Fibroblast of skin of right biceps (primary cell): ENCODE measurements at regions not wholly inside any gene's neighbourhood (a gene's known extent, or its start where the extent isn't known, plus 50 kb on each side); places are given as distances from the start of the nearest gene placed in this dataset.
"Not testable (repeated sequence)": the region's sequence is repeated elsewhere in the genome, so short reads cannot be mapped to it uniquely, and the experiment has no call there.

ENCODE experiments used
- DNase-seq: peaks from one replicate; pipeline ENCODE4 v3.0.0-alpha.2; 2013

DNA sequence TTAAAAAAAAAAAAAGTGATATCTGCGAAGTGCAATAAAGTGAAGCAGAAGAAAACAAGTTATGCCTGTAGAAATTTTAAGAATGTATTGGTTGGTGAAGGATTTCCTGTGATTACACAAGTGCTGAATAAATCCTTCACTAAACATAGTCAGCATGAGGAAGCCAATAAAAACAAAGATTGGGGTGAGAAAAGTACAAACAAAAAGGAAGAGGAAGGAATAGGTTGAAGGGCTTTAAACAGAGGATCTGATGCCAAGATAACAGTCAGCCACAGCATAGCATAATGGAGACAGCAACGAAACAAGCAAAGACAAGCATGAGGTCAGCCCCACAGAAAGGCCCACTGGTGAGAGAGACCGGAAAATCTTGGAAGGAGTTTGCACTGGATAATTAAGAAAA lies 372.2 kb downstream of the ADAM29 start:
- DNase-seq = peak; percentile 58

DNA sequence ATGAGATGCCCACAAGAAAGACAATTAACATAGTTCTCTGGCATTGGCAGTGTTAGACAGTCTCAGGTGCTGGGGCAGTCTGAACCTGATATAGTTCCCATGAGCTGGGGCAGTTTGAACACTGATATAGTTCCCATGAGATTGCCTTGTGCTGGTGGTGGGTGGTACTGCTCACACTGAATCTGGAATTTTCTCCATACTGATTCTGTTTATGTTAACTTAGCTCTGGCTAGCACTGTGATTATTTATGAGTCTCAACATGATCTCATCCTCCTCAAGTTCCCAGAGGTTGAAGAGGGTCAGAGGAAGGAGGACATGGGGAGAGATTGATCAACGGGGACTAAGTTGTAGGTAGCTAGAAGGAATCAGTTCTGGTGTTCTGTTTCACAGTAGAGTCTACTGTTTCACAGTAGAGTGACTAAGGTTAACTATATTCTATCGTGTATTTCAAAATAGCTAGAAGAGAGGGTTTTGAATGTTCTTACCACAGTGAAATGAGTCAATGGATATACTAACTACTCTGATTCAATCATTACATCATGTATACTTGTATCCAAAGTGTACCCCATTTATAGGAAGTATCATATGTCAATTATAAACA lies 379.9 kb downstream of the ADAM29 start:
- DNase-seq = peak; percentile 36

DNA sequence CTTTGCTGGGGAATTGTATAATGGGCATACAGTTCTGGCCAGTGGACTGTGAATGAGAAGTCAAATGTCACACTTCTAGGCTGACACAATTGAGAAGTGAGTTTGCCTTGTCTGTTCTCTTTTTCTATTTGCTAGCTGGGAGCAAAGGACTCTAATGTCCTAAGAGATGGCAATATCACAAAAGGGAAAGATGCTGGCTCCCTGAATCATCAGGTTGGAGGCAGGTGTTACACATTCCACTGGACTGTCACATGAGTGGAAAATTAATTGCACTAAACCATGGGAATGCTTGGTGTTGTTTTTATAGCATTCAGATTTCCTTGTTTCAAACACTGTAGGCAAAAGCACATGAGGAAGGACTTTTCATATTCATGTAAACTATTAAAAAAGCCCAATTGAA lies 388.3 kb downstream of the ADAM29 start:
- DNase-seq = no peak

DNA sequence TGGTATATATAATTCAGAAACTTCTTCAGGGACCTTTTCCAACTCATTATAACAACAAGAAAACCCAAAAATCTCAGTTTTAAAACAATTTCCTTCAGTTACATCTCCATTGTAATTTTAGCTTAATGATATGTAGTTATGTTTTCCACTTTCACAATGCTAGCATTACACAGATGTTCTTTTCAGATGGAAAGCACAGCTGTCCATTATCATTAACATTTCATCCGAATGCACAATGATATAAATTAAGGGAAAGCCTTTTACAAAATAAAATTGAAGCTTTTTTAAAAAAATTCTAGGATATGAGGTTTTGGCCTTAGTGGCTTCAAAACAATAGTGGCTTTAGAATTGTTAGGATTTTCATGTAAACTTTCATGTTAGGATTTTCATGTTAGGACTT lies 389.2 kb downstream of the ADAM29 start:
- DNase-seq = no peak

DNA sequence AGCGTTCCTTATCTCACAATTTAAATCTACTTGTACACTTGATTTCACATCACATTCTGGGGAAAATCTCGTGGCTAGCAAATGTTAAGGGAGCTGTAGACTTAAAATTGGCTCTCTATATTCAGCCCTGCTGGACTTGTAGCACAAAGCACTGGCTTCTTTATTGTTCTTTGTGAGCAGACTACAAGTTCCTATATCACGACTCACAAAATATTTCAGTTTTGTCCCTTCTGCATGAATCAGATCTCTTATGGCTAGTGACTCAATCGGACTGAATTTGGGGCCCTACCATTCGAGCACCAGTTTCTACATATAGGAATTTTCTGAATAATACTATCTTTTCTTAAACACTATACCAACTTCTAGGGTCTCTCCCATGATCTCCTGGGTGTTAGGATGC lies 390.1 kb downstream of the ADAM29 start:
- DNase-seq = peak; percentile 88

DNA sequence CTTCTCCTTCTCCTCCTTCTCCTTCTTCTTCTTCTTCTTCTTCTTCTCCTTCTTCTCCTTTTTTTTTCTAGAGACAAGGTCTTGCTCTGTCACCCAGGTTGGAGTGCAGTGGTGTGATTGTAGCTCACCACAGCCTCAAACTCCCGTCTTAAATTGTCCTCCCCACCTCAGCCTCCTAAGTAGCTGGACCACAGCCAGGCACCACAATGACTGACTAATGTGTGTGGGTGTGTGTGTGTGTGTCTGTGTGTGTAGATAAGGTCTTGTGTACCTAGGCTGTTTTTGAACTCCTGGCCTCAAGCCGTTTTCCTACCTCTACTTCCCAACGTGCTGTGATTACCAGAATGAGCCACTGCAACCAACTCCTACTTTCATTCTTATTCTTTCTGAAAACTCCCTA lies 390.9 kb downstream of the ADAM29 start:
- peak; percentile 53 for DNase-seq

DNA sequence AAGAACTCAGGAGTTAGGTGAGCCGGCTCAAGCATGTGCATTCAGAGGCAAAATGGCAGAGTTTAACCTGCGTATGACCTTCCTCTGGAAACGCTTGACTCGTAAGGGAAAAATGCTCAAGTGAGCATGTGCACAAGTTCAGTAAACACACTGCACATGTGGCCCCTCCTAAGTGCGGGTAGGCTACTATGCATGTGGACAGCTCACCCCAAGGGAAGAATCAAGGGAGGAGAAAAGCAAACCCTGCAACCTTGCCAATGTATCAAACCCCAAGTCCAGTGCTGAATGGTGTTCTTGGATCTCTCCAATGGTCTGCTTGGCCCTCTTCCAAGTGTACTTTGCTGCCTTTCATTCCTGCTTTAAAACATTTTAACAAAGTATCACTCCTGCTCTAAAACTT lies 407.1 kb downstream of the ADAM29 start:
- peak; percentile 42 for DNase-seq

DNA sequence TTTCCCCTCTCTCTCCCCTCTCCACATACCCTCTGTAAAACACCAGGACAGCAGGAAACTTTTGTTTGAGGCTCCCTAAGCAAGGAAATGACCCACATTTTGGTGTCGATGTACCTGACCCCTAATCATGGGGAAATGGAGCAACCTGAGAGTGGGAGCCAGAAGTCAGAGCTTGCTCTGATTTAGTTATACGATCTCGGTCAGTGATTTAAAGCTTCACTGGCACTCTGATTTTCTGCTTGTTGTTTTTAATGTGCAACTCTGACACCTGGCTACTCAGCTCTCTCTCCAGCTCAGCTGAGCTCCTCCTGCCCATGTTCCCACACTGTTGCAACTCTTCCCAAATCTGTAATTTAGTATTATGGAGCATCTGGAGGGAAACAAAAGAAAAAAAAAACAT lies 408.6 kb downstream of the ADAM29 start:
- no peak for DNase-seq

DNA sequence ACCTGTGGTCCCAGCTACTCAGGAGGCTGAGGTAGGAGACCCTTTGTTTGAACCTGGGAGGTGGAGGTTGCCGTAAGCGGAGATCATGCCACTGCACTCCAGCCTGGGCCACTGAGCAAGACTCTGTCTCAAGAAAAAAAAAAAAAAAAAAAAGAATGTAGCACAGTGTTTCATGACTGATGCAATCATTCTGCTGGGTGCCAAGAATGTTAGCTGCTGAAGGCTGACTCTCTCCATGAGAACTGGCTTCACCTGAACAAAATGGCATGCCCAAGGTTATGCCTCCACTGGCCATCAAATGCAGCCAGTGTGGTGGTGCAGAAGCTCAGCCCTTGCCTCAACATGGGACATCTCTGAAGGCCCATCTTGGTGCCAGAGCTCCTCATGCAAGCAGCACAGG lies 412.1 kb downstream of the ADAM29 start:
- peak; percentile 61 for DNase-seq

DNA sequence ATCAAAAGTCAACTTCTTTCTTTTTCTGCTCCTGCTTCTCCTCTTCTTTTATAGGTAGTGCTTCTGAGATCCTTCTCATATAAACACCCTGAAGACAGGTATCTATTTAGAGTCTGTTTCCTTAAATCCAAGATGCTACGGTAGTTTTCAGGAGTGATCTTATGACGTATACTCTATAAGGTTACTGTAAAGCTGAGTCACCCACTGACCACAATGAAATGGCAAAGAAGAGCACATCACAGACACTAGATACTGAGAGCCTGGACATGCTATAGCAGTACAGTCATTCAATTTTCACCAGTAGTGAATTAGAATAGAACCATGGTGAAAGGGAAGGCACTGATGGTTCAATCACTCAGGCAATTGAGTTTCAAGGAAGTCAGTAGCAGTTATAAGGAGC lies 412.5 kb downstream of the ADAM29 start:
- DNase-seq = peak; percentile 78

DNA sequence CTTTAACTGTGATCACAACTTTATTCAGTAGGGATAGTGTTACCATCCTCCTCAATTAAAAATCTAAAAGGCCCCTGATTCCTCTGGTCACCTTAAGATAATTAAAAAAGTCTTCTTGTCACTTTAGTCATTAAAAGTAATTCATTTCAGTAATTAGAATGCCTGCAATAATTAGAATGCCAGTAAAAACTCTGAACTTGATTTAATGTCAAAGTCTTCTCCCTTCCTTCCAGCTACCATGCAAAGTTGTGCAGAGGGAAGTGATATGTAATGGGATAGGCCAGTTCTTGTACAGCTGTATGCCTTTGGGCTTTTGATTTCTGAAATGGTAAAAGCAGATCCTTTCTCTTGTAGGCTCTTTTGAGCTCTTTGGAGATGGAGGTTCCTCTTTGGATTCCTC lies 417.2 kb downstream of the ADAM29 start:
- no peak for DNase-seq

DNA sequence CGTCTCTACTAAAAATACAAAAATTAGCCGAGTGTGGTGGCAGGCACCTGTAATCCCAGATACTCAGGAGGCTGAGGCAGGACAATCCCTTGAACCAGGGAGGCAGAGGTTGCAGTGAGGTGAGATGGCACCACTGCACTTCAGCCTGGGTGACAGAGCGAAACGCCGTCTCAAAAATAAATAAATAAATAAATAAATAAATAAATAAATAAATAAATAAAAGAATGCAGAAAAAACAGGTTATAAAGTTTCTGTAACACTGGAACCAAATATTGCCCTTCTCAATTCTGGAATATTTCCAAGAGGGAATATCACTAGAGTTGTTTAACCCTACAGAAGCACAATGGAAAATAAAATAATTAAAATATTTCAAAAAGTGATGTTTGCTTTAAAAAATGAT lies 418.4 kb downstream of the ADAM29 start:
- DNase-seq = not testable (repeated sequence)

DNA sequence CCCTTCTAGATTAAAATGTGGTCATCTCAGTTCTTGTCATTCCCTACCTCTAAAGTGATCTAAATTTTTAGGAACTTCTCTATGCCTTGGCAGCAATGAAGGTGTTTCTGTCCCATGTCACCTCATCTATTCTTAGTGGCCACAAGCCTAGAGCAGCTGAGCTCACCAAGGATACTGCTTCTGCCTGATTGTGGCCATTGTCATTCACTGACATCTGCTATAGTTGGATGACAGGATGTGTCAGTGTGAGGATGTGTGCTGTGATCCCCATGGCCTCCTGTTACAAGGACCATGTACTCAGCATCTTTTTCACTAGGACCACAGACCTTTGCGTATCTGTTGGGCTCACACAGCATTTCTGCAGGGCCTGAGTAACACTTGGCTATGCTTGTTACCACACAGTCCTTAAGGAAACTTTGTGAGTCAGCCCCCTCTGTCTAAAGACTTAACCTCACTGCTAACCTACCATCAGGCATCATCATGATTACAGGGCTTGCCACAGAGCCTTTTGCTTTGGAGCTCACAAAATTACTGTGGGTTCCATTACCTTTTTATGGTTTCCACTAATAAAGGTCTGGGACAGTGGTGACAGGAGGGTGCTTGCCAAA lies 421.0 kb downstream of the ADAM29 start:
- peak; percentile 66 for DNase-seq

DNA sequence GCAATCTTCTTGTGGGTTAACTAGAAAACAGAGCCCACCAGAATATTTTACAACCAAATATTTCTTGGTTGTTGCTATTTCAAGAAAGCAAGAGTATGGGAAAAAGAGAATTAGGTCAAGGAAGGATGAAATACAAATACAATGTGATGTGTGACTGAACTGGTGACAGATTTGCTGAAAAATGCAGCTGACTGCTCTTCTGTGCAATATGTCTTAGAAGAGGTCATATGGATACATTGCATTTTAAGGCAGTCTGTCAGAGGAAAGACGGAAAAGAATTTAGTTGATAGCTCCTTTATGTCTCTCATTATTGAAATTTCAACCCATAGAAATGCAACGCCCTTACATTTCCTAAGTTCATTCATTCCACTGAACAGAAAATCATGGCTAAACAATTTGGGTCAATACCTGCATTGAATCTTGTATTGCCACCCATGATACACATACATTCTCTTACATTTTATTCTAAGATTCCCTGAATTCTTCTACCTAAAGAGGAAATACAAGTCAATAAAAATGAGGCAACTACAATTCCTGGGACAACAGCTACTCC lies 423.1 kb downstream of the ADAM29 start:
- peak; percentile 55 for DNase-seq

DNA sequence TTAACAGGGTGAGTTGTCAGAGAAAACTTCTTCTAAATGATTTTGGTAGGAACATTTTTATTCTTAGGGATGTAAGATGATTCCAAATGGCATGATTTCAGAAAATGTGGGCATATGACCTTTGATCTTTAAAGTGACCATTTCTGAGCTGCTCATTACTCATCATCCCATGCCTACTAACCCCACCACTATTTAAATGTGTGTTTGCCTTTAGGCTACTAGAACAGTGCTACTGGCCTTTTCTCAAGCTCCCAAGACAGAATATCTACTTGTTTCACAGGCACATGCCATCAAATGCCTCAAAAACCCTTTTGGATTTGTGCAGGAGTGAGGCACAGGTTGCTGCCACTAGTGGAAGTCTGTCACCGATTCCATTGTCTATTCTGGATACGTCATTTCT lies 428.2 kb downstream of the ADAM29 start:
- DNase-seq = no peak

DNA sequence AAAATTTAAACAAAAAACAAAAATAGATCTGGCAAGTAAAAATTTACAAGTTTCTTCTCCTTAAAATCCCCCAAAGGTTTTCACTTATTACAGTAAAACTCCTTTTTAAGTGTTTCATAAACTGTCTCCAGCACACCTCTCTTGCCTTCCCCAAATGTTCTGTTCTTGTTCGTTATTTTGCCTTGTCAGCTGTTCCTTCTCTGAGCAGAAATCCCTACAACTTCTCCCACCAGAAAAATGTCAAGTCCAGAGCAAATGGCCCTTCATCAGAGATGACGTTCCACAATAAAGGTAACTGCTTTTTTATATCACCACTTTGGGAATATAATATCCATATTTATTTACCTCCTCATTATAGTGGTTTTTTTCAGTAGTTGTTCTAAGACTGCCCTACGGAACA lies 432.1 kb downstream of the ADAM29 start:
- no peak for DNase-seq

DNA sequence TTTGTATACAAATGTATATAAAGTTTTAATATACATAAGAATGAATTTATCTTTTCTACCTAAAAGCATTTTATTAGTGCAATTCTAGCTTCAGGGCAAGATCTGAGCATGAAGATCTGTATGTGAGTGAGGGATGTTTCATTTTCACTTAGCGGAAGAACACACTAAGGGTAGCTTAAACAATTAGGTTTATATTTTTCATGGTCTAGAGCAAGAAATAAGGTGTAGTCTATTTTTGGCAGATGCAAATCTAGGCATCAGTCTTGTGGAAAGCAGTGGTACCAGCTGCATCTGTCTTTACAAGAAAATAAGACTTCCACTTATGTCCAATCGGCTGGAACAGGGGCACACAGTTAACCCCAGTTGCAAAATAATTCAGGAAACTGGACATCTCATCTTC lies 433.3 kb downstream of the ADAM29 start:
- no peak for DNase-seq

DNA sequence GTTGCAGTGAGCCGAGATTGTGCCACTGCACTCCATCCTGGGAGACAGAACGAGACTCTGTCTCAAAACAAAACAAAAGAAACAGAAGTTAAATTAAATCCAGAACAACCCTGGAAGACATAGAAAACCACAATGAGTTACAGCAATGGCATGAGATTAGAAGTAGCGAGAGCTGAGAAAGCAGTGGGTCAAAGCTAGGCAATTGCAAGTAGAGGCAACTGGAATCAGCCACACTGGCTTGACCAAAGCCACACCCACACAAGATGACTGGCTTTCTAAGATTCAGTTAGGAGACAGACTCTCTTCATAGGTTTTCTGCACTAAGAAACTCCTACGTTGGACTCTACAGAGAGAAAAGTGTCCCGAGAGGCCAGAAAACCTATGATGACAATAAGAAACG lies 443.0 kb downstream of the GPM6A start:
- peak; percentile 72 for DNase-seq

DNA sequence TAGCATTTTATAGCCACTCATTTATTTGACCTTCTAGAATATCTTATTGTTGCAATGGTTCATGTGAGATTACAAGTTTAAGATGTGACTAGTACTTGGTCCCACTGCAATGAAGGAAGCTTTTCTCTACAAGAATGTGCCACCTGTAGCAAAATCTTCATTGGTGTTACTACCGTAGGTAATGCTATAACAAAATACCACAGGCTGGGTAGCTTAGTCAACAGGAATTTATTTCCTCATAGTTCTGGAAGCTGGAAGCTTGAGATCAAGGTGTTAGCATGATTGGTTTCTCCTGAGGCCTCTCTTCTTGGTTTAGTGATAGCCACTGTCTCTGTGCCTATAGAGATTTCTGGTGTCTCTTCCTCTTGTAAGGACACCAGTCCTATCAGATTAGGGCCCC lies 441.0 kb downstream of the GPM6A start:
- no peak for DNase-seq

DNA sequence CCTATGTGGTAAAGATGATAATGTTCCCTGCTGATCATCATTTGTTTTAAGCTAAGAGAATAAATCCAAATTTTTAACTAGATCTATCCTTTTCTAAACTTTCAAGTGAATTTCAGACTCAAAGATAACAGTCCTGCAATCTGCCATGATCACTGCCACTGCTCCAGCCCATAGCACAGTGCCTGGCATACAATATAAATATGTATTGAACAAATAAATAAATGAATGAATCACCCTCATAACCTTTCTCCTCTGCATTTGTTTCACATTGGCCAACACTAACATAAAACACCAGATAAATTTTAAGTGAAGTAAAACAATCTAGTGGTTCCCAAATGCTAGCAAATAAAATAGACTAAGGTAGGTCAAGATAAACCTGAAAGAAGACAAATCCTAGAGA lies 439.0 kb downstream of the GPM6A start:
- no peak for DNase-seq

DNA sequence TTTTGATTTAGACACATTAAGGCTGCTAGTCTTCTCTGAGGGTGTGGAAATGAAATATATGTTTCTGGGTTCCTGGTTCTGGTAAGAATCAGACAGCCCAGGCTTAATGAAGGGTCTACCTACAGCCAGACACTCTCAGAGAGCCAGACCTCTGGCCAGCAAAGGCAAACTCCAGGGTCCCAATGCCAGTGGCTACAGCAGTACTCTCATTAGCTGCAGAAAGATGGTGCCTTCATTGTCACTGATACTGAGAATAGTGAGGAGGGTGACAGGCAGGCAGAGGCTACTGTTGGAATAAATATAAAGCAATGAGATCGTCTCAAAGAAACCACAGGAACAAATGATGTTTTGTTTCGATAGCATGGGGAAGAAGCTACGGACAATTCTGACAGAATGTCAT lies 437.6 kb downstream of the GPM6A start:
- DNase-seq = no peak

DNA sequence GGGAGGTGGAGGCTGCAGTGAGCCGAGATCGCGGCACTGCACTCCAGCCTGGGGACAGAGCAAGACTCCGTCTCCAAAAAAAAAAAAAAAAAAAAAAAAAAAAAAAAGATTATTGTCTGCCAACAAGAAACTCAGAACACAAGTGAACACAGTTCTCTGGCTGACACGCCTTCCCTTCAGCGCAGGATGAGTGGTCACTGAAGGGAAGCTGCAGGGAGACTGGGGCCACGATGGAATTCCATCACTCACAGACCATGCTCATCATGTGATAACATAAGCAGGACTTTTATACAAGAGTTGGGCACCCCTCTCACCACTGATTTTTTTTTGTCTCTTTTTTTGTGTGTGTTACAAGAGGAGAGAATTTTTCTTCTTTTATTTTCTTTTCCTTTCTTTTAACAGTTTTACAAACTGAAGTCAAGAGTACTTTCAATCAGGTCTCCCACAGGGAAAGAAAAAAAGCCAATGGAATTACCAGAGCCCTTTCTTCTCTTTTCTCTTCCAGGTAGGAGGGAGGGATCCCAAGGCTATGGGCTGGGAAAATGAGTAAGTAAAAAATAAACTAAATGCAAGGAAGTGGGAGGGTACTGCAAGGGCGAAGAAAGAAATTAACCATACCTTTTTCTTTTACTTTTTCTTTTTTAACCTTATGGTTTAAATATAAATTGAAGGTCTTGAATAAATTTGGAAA lies 435.6 kb downstream of the GPM6A start:
- no peak for DNase-seq

DNA sequence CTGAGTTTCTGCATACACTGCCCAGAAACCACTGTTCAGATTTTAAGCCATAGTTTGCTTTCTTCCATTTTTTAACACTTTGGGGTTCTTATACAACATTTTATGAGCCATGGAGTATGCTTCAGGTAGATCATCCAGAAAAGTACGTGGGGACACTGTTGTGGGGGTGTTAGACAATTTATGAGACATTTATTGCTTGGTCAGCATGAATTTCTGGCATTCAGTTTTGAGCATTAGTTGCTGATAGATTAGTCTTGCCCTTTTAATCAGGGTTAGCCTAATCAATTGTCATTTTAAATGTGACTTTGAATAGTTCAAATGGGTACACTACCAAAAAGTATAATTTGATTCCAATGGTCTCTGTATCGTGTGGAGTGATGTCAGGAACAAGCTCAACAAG lies 434.9 kb downstream of the GPM6A start:
- DNase-seq = no peak

DNA sequence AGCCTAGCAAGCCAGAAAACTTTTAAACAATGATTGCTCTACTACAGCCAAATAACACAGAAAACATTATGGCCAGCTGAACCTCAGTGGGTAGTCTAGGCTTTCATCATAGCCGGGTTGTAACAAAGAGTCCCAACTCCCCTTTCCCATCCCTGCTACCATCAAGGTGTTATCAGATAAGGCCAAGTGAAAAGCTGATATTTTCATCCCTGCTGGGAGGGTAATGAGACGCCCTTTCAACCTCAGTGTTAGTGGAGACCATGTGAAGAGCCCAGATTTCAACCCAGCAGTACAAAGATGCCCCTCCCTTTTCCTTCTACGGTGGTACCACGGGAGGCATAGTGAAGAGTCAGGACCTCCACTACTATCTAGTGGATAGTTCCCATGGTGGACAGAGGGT lies 433.7 kb downstream of the GPM6A start:
- no peak for DNase-seq
